Pancreas (tissue), 10 donors: ENCODE measurements at regions not wholly inside any gene's neighbourhood (a gene's known extent, or its start where the extent isn't known, plus 50 kb on each side); places are given as distances from the start of the nearest gene placed in this dataset.
A peak's percentile ranks its signal among the peaks of the same experiment; 100 is the strongest.

ENCODE experiments used
- ATAC-seq, 4 donors: fragments of 200-7000 bp; cut with Tn5 transposase; one replicate each; pipeline versions ENCODE4 v1.8.0 to v1.9.1; 2020; ENCODE audit warnings: mild to moderate bottlenecking in 4 of 4, moderate library complexity in 4 of 4
- DNase-seq, 6 donors: peaks; one replicate each; pipeline ENCODE4 v3.0.0-alpha.2; 2020
- FAIRE-seq: peaks from 2 replicates; lab custom pipeline; 2012; peaks lifted over from hg19 to GRCh38; lab: Jason Lieb, UNC
- H3K27ac ChIP-seq, 4 donors: fragments of 200-600 bp; sonication (generic); 1 replicate in 3 of 4; 2 replicates in 1 of 4; pipeline versions ENCODE4 v1.5.0 to v1.8.0; 2020
- H3K27me3 ChIP-seq, 4 donors: fragments of 200-600 bp; one replicate each; pipeline ENCODE4 v1.8.0; 2021
- H3K36me3 ChIP-seq, 3 donors: fragments of 200-600 bp; sonication (generic) in 1 of 3; one replicate each; pipeline versions ENCODE4 v1.5.0 to v1.8.0; 2020 to 2021
- H3K4me1 ChIP-seq, 3 donors: fragments of 200-600 bp; one replicate each; pipeline ENCODE4 v1.8.0; 2021
- H3K4me3 ChIP-seq, 4 donors: fragments of 200-600 bp; sonication (generic) in 2 of 4; one replicate each; pipeline versions ENCODE4 v1.5.0 to v1.8.0; 2020 to 2021
- H3K9me3 ChIP-seq, 4 donors: fragments of 200-600 bp; one replicate each; pipeline ENCODE4 v1.8.0; 2021
- WGBS, 2 donors: extraction: QIAGEN DNeasy Blood & Tissue Kit; methylation state at CpG; one replicate each; pipeline ENCODE4 v1.1.7; 2013; 5-methylcytosine and 5-hydroxymethylcytosine counted together
- intact Hi-C, 3 donors: fragments of 100-400 bp; cut with DNase I; formaldehyde crosslinking; loops; one replicate each; pipeline versions ENCODE4 v1.11.1 to v1.14.2; 2022
- TF ChIP-seq, protein P1 (sequence below), 4 donors: fragments of 200-600 bp; sonication (generic) in 3 of 4; IDR thresholded peaks; one replicate each; pipeline versions ENCODE4 v1.5.0 to v1.8.0; 2021; ENCODE audit warnings: antibody characterized with exemption in 4 of 4
- donor health status: healthy with polysubstance abuse.
- donor health status: DM: no; HTN: no; CAD: no; lungs with moderate emphysema.
- donor health status: DM: no; HTN: no; CAD: no.
- donor health status: control.
- donor health status: control.
- donor health status: Bipolar disorder and iron deficiency.
- donor health status: DM: yes; HTN: yes; CAD: no.
- donor health status: DM: no; HTN: no; CAD: no.
- donor health status: DM: no; HTN: no; CAD: no.
- donor health status: DM: yes; HTN: yes; CAD: no.

DNA sequence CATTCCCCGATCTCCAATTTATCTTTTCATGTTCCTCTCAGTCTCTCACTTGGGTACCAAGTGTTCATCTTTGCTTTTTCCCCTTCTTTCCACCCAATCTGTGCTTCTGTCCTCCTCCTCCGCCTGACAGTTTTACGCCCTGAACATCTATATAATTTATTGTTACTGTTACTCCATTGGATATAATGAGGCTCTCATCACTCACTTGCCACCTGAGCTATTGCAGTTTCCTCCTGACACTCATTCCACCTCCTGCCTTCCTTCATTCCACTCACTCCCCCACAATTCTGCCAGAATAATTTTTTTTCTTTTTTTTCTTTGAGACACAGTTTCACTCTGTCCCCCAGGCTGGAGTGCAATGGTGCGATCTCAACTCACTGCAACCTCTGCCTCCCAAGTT is 77.6 kb upstream of the SORBS2 start:
- Histone ChIP-seq H3K27me3 (no peaks in the 10 kb centered on the region), H3K9me3 (no peaks in the 10 kb centered on the region), H3K36me3 (no peaks in the 10 kb centered on the region), H3K4me1 (peaks cover 0 to 12% (median 9%) of the 10 kb centered on the region in 3 donors), H3K27ac (no peak overlapping the region), H3K4me3 (no peak overlapping the region)
- no peak for FAIRE-seq
- intact Hi-C loops = no loop called here
- WGBS, 2 donors = 95 to 99% methylated on average over 4 of the region's 4 CpGs
- no peak for DNase-seq
- ATAC-seq = no peak
- TF ChIP-seq, protein P1, sequence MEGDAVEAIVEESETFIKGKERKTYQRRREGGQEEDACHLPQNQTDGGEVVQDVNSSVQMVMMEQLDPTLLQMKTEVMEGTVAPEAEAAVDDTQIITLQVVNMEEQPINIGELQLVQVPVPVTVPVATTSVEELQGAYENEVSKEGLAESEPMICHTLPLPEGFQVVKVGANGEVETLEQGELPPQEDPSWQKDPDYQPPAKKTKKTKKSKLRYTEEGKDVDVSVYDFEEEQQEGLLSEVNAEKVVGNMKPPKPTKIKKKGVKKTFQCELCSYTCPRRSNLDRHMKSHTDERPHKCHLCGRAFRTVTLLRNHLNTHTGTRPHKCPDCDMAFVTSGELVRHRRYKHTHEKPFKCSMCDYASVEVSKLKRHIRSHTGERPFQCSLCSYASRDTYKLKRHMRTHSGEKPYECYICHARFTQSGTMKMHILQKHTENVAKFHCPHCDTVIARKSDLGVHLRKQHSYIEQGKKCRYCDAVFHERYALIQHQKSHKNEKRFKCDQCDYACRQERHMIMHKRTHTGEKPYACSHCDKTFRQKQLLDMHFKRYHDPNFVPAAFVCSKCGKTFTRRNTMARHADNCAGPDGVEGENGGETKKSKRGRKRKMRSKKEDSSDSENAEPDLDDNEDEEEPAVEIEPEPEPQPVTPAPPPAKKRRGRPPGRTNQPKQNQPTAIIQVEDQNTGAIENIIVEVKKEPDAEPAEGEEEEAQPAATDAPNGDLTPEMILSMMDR (IDR thresholded peaks at IDR 0.05) = no peak

- WGBS, 2 donors = 97 to 98% methylated on average over 5 of the region's 5 CpGs
- no peak for ATAC-seq
Measured at GRCh38 chr4:185890196-185890595, 78.2 kb upstream of the SORBS2 start.

GRCh38 chr4:185892165-185892564 is 80.2 kb upstream of the SORBS2 start:
- TF ChIP-seq, protein P1 (IDR thresholded peaks at IDR 0.05) = no peak
- no peak for FAIRE-seq
- Histone ChIP-seq H3K4me3 (no peak overlapping the region), H3K36me3 (no peaks in the 10 kb centered on the region), H3K27me3 (no peaks in the 10 kb centered on the region), H3K9me3 (no peaks in the 10 kb centered on the region), H3K4me1 (peaks cover 0 to 12% (median 9%) of the 10 kb centered on the region in 3 donors), H3K27ac (no peak overlapping the region)
- no peak for DNase-seq
- intact Hi-C loops = no loop called here
- peak; percentile 75 to 86 (median 83) for ATAC-seq
- WGBS, 2 donors = 8 to 9% methylated on average over 2 of the region's 2 CpGs

More at GRCh38 chr4:185890196-185890595, 78.2 kb upstream of the SORBS2 start:
- intact Hi-C loops = no loop called here
- FAIRE-seq (no peak), DNase-seq (no peak)
- Histone ChIP-seq H3K27me3 (no peaks in the 10 kb centered on the region), H3K4me3 (no peak overlapping the region), H3K4me1 (peaks cover 0 to 12% (median 9%) of the 10 kb centered on the region in 3 donors), H3K36me3 (no peaks in the 10 kb centered on the region), H3K27ac (no peak overlapping the region), H3K9me3 (no peaks in the 10 kb centered on the region)
- TF ChIP-seq, protein P1 (IDR thresholded peaks at IDR 0.05) = no peak

DNA sequence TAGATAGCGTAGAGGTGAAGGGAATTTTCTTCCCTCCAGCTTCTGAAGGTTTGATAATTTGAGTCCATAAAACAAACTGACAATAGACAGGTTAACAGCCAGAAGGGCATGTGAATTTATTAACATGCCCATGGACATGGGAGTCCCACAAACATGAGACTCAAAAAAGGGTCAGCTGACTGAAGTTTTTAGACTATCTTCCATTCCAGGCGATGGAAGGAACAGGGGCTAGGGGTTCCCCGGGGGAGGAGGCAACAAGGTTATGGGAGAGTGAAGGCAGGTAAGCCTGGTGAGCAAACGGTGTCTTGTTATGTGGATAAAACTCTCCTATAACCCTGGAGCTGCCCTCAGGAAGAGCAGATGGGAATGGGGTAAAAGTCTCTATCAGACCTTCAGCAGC is 81.5 kb upstream of the SORBS2 start:
- ATAC-seq (no peak), DNase-seq (no peak), FAIRE-seq (no peak)
- no peak overlapping the region for H3K4me3 ChIP-seq
- H3K27ac ChIP-seq = no peak overlapping the region
- intact Hi-C loops = no loop called here
- H3K27me3 ChIP-seq = no peaks in the 10 kb centered on the region
- H3K36me3 ChIP-seq = no peaks in the 10 kb centered on the region
- TF ChIP-seq, protein P1 (IDR thresholded peaks at IDR 0.05) = no peak
- peaks cover 0 to 12% (median 9%) of the 10 kb centered on the region in 3 donors for H3K4me1 ChIP-seq
- H3K9me3 ChIP-seq = no peaks in the 10 kb centered on the region
- 92 to 96% methylated on average over 4 of the region's 4 CpGs for WGBS, 2 donors

DNA sequence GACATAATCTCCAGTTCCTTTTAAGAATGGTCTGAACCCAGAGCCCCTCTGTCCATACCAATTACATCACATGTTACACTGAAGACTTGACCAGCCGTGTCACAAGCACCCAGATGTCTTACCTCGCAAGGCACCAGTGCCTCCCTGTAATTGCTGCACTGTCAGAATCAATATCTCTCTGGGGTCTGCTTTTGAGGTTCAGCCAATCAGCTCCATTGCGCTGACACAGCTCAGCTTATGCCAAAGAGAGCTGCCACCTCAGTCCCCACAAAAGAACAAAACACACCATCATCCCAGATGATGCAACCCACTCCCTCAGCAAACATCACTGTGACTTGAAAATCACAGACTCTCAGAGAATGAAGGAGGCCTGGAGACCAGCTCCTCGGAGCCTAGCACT is 82.5 kb upstream of the SORBS2 start:
- 93 to 94% methylated on average over 4 of the region's 4 CpGs for WGBS, 2 donors
- FAIRE-seq (no peak), DNase-seq (no peak), ATAC-seq (no peak)
- Histone ChIP-seq H3K27me3 (no peaks in the 10 kb centered on the region), H3K4me1 (peaks cover 0 to 12% (median 9%) of the 10 kb centered on the region in 3 donors), H3K4me3 (no peak overlapping the region), H3K36me3 (no peaks in the 10 kb centered on the region), H3K27ac (no peak overlapping the region), H3K9me3 (no peaks in the 10 kb centered on the region)
- TF ChIP-seq, protein P1 (IDR thresholded peaks at IDR 0.05) = no peak
- intact Hi-C loops = no loop called here
